Keratinocyte (primary cell): ENCODE measurements at regions not wholly inside any gene's neighbourhood (a gene's known extent, or its start where the extent isn't known, plus 50 kb on each side); places are given as distances from the start of the nearest gene placed in this dataset.

Experiments
- DNase-seq: peaks from one replicate; pipeline ENCODE4 v3.0.0-alpha.2; 2011; ENCODE audit warnings: low read depth, missing footprints, low spot score
- FAIRE-seq: peaks from 2 replicates; lab custom pipeline; 2011; peaks lifted over from hg19 to GRCh38; lab: Jason Lieb, UNC
- H2AFZ ChIP-seq: 2 replicates; pipeline ENCODE4 v1.6.0; 2012; ENCODE audit warnings: low read length, control low read depth, inconsistent platforms; ENCODE audit not compliant: control insufficient read depth
- H3K27ac ChIP-seq: 2 replicates; pipeline ENCODE4 v1.5.1; 2011; ENCODE audit warnings: low read length; ENCODE audit not compliant: control insufficient read depth, insufficient read depth
- H3K27me3 ChIP-seq: 3 replicates; pipeline ENCODE4 v1.6.0; 2011; ENCODE audit warnings: low read length; ENCODE audit not compliant: control insufficient read depth, insufficient read depth; ENCODE audit errors: extremely low read depth
- H3K36me3 ChIP-seq, 2 experiments: 2 replicates in 1 of 2; 3 replicates in 1 of 2; pipeline ENCODE4 v1.5.1; 2011; ENCODE audit warnings: low read length in 2 of 2, mild to moderate bottlenecking in 1 of 2; ENCODE audit not compliant: control insufficient read depth in 2 of 2, insufficient read depth in 2 of 2; ENCODE audit errors: extremely low read depth in 1 of 2
- H3K4me1 ChIP-seq: 3 replicates; pipeline ENCODE4 v1.5.1; 2011; ENCODE audit warnings: low read length; ENCODE audit not compliant: control insufficient read depth, insufficient read depth; ENCODE audit errors: extremely low read depth
- H3K4me2 ChIP-seq: 3 replicates; pipeline ENCODE4 v1.6.0; 2011; ENCODE audit warnings: low read depth, low read length; ENCODE audit not compliant: control insufficient read depth, insufficient read depth; ENCODE audit errors: extremely low read depth
- H3K4me3 ChIP-seq, 3 experiments: fragments of 200-600 bp in 1 of 3; sonication (generic) in 1 of 3; 2 replicates in 2 of 3; 3 replicates in 1 of 3; pipeline ENCODE4 v1.5.1; 2011 to 2016; ENCODE audit warnings: low read length in 3 of 3, mild to moderate bottlenecking in 3 of 3, control low read depth in 2 of 3, inconsistent platforms in 1 of 3, low read depth in 1 of 3, mixed read lengths in 1 of 3, mixed run types in 1 of 3, moderate library complexity in 1 of 3; ENCODE audit not compliant: control insufficient read depth in 2 of 3, insufficient read depth in 2 of 3; ENCODE audit errors: extremely low read depth in 1 of 3
- H3K79me2 ChIP-seq: 2 replicates; pipeline ENCODE4 v1.6.0; 2012; ENCODE audit warnings: low read length; ENCODE audit not compliant: control insufficient read depth, insufficient read depth
- H3K9ac ChIP-seq: 3 replicates; pipeline ENCODE4 v1.6.0; 2011; ENCODE audit warnings: low read length; ENCODE audit not compliant: control insufficient read depth, insufficient read depth; ENCODE audit errors: extremely low read depth
- H3K9me1 ChIP-seq: 3 replicates; pipeline ENCODE4 v1.6.0; 2011; ENCODE audit warnings: low read length; ENCODE audit not compliant: control insufficient read depth, insufficient read depth; ENCODE audit errors: extremely low read depth
- H3K9me3 ChIP-seq: 2 replicates; pipeline ENCODE4 v1.5.1; 2012; ENCODE audit warnings: low read depth, low read length; ENCODE audit not compliant: control insufficient read depth
- H4K20me1 ChIP-seq: 3 replicates; pipeline ENCODE4 v1.6.0; 2011; ENCODE audit warnings: low read length; ENCODE audit not compliant: control insufficient read depth, insufficient read depth; ENCODE audit errors: extremely low read depth
- EZH2 ChIP-seq: IDR thresholded peaks from one replicate; pipeline ENCODE4 v1.6.1; 2012; ENCODE audit warnings: inconsistent platforms, mild to moderate bottlenecking, low read length, moderate library complexity
- dilution Hi-C: fragments of 300-500 bp; cut with MboI; formaldehyde crosslinking; loops from one replicate; pipeline ENCODE4 v1.7.0; 2020; ENCODE audit warnings: low sequenced_read_pairs; ENCODE audit not compliant: extremely low pct_ligation_motif_present
- TF ChIP-seq, protein P1 (sequence below), 3 experiments: IDR thresholded peaks in 1 of 3; conservative IDR thresholded peaks in 1 of 3; optimal IDR thresholded peaks in 1 of 3; 2 replicates in 2 of 3; 3 replicates in 1 of 3; pipeline versions ENCODE3 to v1.5.1; 2011; ENCODE audit warnings: low read length in 3 of 3, mild to moderate bottlenecking in 3 of 3, moderate library complexity in 2 of 3, control low read depth in 1 of 3, inconsistent platforms in 1 of 3; ENCODE audit not compliant: insufficient read depth in 2 of 3; ENCODE audit errors: extremely low read depth in 1 of 3

DNA sequence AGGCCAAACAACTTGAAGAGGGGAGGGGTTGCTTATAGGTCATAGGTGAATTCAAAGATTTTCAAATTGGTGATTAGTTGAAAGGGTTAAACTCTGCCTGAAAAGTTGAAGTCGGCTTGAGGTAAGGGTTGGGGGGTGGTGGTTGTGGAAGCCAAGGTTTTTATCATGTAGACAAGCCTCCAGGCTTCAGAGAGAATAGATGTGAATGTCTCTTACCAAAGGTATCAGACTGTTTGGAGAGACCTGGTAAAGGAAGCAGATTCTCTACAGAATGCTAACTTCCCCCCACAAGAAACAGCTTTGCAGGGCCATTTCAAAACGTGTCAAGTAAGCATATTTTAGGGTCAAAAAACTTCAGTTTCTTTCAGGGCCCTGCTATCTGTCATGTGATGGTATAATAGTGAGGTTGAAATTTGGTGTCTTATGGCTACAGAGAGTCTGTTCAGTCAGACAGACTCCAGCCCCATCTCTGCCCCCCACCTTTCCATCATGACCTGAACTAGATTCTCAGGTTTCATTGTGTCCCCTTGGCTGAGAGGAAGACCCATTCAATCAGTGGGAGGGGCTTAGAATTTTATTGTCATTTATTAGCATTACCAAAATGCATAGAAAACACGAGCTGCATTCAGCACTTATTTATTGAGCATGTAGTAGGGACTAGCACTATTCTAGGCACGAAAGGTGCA, 136.5 kb downstream of the MAP3K7 start:
- FAIRE-seq (no peak), DNase-seq (no peak)
- Histone ChIP-seq H3K4me2 (no peak overlapping the region), H3K4me1 (no peaks in the 10 kb centered on the region), H3K79me2 (no peaks in the 10 kb centered on the region), H3K27ac (no peak overlapping the region), H3K9me1 (no peaks in the 10 kb centered on the region), H3K9me3 (no peaks in the 10 kb centered on the region), H2AFZ (no peak overlapping the region), H3K4me3 (no peak overlapping the region), H3K36me3 (no peaks in the 10 kb centered on the region), H4K20me1 (no peaks in the 10 kb centered on the region), H3K9ac (no peak overlapping the region), H3K27me3 (no peaks in the 10 kb centered on the region)
- dilution Hi-C loops: no loop called here
- TF ChIP-seq, protein P1, sequence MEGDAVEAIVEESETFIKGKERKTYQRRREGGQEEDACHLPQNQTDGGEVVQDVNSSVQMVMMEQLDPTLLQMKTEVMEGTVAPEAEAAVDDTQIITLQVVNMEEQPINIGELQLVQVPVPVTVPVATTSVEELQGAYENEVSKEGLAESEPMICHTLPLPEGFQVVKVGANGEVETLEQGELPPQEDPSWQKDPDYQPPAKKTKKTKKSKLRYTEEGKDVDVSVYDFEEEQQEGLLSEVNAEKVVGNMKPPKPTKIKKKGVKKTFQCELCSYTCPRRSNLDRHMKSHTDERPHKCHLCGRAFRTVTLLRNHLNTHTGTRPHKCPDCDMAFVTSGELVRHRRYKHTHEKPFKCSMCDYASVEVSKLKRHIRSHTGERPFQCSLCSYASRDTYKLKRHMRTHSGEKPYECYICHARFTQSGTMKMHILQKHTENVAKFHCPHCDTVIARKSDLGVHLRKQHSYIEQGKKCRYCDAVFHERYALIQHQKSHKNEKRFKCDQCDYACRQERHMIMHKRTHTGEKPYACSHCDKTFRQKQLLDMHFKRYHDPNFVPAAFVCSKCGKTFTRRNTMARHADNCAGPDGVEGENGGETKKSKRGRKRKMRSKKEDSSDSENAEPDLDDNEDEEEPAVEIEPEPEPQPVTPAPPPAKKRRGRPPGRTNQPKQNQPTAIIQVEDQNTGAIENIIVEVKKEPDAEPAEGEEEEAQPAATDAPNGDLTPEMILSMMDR (optimal IDR thresholded peaks at IDR 0.05 in 1 of 3, IDR thresholded peaks at IDR 0.05 in 1 of 3, conservative IDR thresholded peaks at IDR 0.05 in 1 of 3; ENCODE audit: extremely low read depth in 1 of 3, insufficient read depth in 2 of 3, low read length in 3 of 3): no peak
- TF ChIP-seq EZH2: no peak

DNA sequence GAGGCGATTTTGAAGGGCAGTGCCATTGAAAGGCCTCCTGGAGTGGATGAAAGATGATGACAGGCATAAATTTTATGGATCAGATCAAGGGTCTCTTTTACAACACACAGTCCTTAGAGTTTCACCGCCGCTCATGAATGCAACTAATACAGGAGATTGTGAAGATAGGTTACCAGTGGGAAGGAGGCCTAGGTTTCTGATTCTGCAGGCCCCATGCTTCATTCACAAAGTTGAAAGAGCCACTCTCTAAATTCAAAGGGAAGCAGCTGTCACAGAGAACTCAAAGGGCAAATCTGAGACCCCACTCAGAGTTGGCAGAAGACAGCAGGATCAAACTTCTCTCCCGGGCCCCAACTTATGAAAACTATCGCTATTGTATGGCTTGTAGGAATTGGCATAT, 137.6 kb downstream of the MAP3K7 start:
- FAIRE-seq: no peak
- dilution Hi-C loops: no loop called here

More for the DNA sequence above, 137.6 kb downstream of the MAP3K7 start:
- Histone ChIP-seq H2AFZ (no peak overlapping the region), H3K4me3 (no peak overlapping the region), H3K9ac (no peak overlapping the region), H3K4me1 (no peaks in the 10 kb centered on the region), H3K9me1 (no peaks in the 10 kb centered on the region), H3K79me2 (no peaks in the 10 kb centered on the region), H3K4me2 (no peak overlapping the region), H3K9me3 (no peaks in the 10 kb centered on the region), H3K27ac (no peak overlapping the region), H3K36me3 (no peaks in the 10 kb centered on the region), H4K20me1 (no peaks in the 10 kb centered on the region), H3K27me3 (no peaks in the 10 kb centered on the region)
- TF ChIP-seq, protein P1 (optimal IDR thresholded peaks at IDR 0.05 in 1 of 3, IDR thresholded peaks at IDR 0.05 in 1 of 3, conservative IDR thresholded peaks at IDR 0.05 in 1 of 3; ENCODE audit: extremely low read depth in 1 of 3, insufficient read depth in 2 of 3, low read length in 3 of 3): no peak
- no peak for TF ChIP-seq EZH2
- DNase-seq: no peak
